K562 (cell line): ENCODE measurements at regions not wholly inside any gene's neighbourhood (a gene's known extent, or its start where the extent isn't known, plus 50 kb on each side); places are given as distances from the start of the nearest gene placed in this dataset.
A peak's percentile ranks its signal among the peaks of the same experiment; 100 is the strongest.

Source experiments
- ATAC-seq: fragments of 200-7000 bp; cut with Tn5 transposase; 3 replicates; pipeline ENCODE4 v1.9.1; 2020; ENCODE audit warnings: moderate library complexity
- BruUV-seq: library from RNA; stranded (reverse); fragments of 400-500 nt; replicated peaks from 2 replicates; lab custom pipeline; 2021; lab: Mats Ljungman, UMichigan
- CTCF ChIA-PET: fragments of 300-600 bp; formaldehyde crosslinking; extraction: SDS; loops from one replicate; lab custom pipeline; 2021; ENCODE audit warnings: low intra/inter-chr PET ratio; lab: Yijun Ruan, JAX
- POLR2A ChIA-PET: fragments of 300-600, 350-650 bp; sonication (Branson Sonifier 250); formaldehyde crosslinking; extraction: SDS; loops from one replicate; lab custom pipeline; 2021; ENCODE audit warnings: antibody characterized with exemption, inconsistent platforms; lab: Yijun Ruan, JAX
- DNase-seq, 4 experiments: peaks; one replicate each; pipeline versions ENCODE4 v3.0.0 to v3.0.0-alpha.2; 2011 to 2018; ENCODE audit warnings: low spot score in 3 of 4, mixed read lengths in 3 of 4; ENCODE audit errors: extremely low read depth in 1 of 4
- FAIRE-seq: peaks from 2 replicates; lab custom pipeline; 2011; peaks lifted over from hg19 to GRCh38; lab: Jason Lieb, UNC
- H2AFZ ChIP-seq: 2 replicates; pipeline ENCODE4 v1.6.0; 2011; ENCODE audit warnings: low read depth, low read length, control low read depth, inconsistent platforms
- H3K27ac ChIP-seq: fragments of 200-600 bp; 3 replicates; pipeline ENCODE4 v1.8.0; 2011; ENCODE audit warnings: low read depth, mild to moderate bottlenecking, control low read depth, inconsistent platforms, low read length, moderate library complexity, mixed read lengths; ENCODE audit errors: extremely low read depth
- H3K27me3 ChIP-seq, 2 experiments: fragments of 300-600 bp in 1 of 2; 2 replicates in 1 of 2; 3 replicates in 1 of 2; pipeline versions ENCODE4 v1.6.0 to v1.8.0; 2011; ENCODE audit warnings: inconsistent platforms in 2 of 2, low read length in 2 of 2, mild to moderate bottlenecking in 1 of 2, mixed read lengths in 1 of 2, moderate library complexity in 1 of 2; ENCODE audit not compliant: control insufficient read depth in 2 of 2, insufficient read depth in 2 of 2
- H3K36me3 ChIP-seq: fragments of 300-600 bp; 3 replicates; pipeline ENCODE4 v1.8.0; 2011; ENCODE audit warnings: mild to moderate bottlenecking, low read length, inconsistent platforms; ENCODE audit not compliant: control insufficient read depth, insufficient read depth
- H3K4me1 ChIP-seq, 2 experiments: fragments of 200-600 bp in 1 of 2; replicated peaks in 1 of 2; 2 replicates in 1 of 2; 3 replicates in 1 of 2; pipeline versions ENCODE4 v1.5.1 to v1.8.0; 2011; ENCODE audit warnings: inconsistent platforms in 2 of 2, low read length in 2 of 2, mild to moderate bottlenecking in 1 of 2, mixed read lengths in 1 of 2, moderate library complexity in 1 of 2; ENCODE audit not compliant: control insufficient read depth in 2 of 2, insufficient read depth in 2 of 2
- H3K4me2 ChIP-seq: 2 replicates; pipeline ENCODE4 v1.6.1; 2011; ENCODE audit warnings: low read length, control low read depth, inconsistent platforms, mixed read lengths; ENCODE audit not compliant: insufficient read depth
- H3K4me3 ChIP-seq: fragments of 200-600 bp; sonication (generic), shearing (Covaris generic); 2 replicates; pipeline ENCODE4 v1.5.1; 2016; ENCODE audit warnings: control low read depth, inconsistent platforms
- H3K79me2 ChIP-seq: fragments of 200-600 bp; 3 replicates; pipeline ENCODE4 v1.8.0; 2011; ENCODE audit warnings: low read length, inconsistent platforms; ENCODE audit not compliant: control insufficient read depth, insufficient read depth
- H3K9ac ChIP-seq, 2 experiments: 2 replicates each; pipeline versions ENCODE4 v1.6.0 to v1.6.1; 2011; ENCODE audit warnings: low read depth in 2 of 2, low read length in 2 of 2, control low read depth in 1 of 2, inconsistent platforms in 1 of 2, mild to moderate bottlenecking in 1 of 2, mixed read lengths in 1 of 2; ENCODE audit not compliant: insufficient read depth in 1 of 2
- H3K9me1 ChIP-seq: one replicate; pipeline ENCODE4 v1.6.0; 2011; ENCODE audit warnings: inconsistent platforms, mild to moderate bottlenecking, low read length, moderate library complexity; ENCODE audit not compliant: control insufficient read depth, insufficient read depth
- H3K9me3 ChIP-seq: replicated peaks from 2 replicates; pipeline ENCODE4 v1.5.1; 2011; ENCODE audit warnings: low read depth, low read length, inconsistent platforms; ENCODE audit not compliant: control insufficient read depth, insufficient read depth
- H4K20me1 ChIP-seq: replicated peaks from 2 replicates; pipeline ENCODE4 v1.6.1; 2011; ENCODE audit warnings: low read length, inconsistent platforms, mixed read lengths; ENCODE audit not compliant: control insufficient read depth, insufficient read depth
- CTCF ChIP-seq, 3 experiments: IDR thresholded peaks in 2 of 3; conservative IDR thresholded peaks in 1 of 3; 2 replicates each; pipeline ENCODE4 v1.5.1; 2011 to 2012; ENCODE audit warnings: low read length in 3 of 3, mild to moderate bottlenecking in 3 of 3, control low read depth in 2 of 3, improper control_type of control experiment in 1 of 3, inconsistent platforms in 1 of 3, low read depth in 1 of 3, mixed read lengths in 1 of 3, moderate library complexity in 1 of 3; ENCODE audit not compliant: insufficient read depth in 2 of 3
- DDX20 ChIP-seq: fragments of 450-650 bp; IDR thresholded peaks from 2 replicates; pipeline ENCODE4 v1.6.1; 2016; ENCODE audit warnings: missing genetic modification characterization, low read depth, mild to moderate bottlenecking, missing compliant biosample characterization, moderate library complexity
- MXI1 ChIP-seq: IDR thresholded peaks from 2 replicates; pipeline ENCODE4 v1.6.1; 2011; ENCODE audit warnings: low read depth, mild to moderate bottlenecking, improper control_type of control experiment, low read length
- RBM15 ChIP-seq: fragments of 200-400 bp; formaldehyde crosslinking; IDR thresholded peaks from 2 replicates; pipeline ENCODE4 v1.6.1; 2018; ENCODE audit warnings: mild to moderate bottlenecking, low read length, moderate library complexity; ENCODE audit not compliant: insufficient read depth
- SMAD4 ChIP-seq: fragments of 250-450 bp; sonication (Bioruptor Pico); conservative IDR thresholded peaks from 2 replicates; pipeline ENCODE4 v1.8.0; 2021; ENCODE audit warnings: inconsistent platforms, mild to moderate bottlenecking, moderate library complexity
- TBP ChIP-seq: optimal IDR thresholded peaks from 2 replicates; pipeline ENCODE3; 2011; ENCODE audit warnings: low read depth, low read length, improper control_type of control experiment
- WHSC1 ChIP-seq: IDR thresholded peaks from one replicate; pipeline ENCODE4 v1.6.1; 2012; ENCODE audit warnings: low read length, control low read depth, inconsistent platforms
- ZBED1 ChIP-seq: IDR thresholded peaks from 2 replicates; pipeline ENCODE4 v1.6.1; 2014
- ZBTB7A ChIP-seq: IDR thresholded peaks from 2 replicates; pipeline ENCODE4 v1.6.1; 2011; ENCODE audit warnings: low read depth, mild to moderate bottlenecking, low read length, moderate library complexity, borderline replicate concordance; ENCODE audit not compliant: control insufficient read depth
- ZEB2 ChIP-seq: fragments of 450-650 bp; IDR thresholded peaks from 2 replicates; pipeline ENCODE4 v1.6.1; 2016
- ZNF121 ChIP-seq: sonication (generic); formaldehyde crosslinking; conservative IDR thresholded peaks from 2 replicates; pipeline ENCODE4 v1.8.0; 2022; ENCODE audit warnings: missing genetic modification reagents
- ZNF512 ChIP-seq: IDR thresholded peaks from 2 replicates; pipeline ENCODE4 v1.6.1; 2016; ENCODE audit warnings: missing genetic modification characterization, missing compliant biosample characterization
- ZNF778 ChIP-seq: fragments of 450-650 bp; formaldehyde crosslinking; IDR thresholded peaks from 2 replicates; pipeline ENCODE4 v1.4.0; 2020; ENCODE audit warnings: mild to moderate bottlenecking, moderate library complexity
- WGBS: fragments of 100-300 bp; shearing (Covaris generic); methylation state at CpG from one replicate; pipeline ENCODE4 v1.1.6; 2016; ENCODE audit warnings: low coverage, mixed read lengths; ENCODE audit not compliant: insufficient coverage; ENCODE audit errors: missing lambda C conversion rate; 5-methylcytosine and 5-hydroxymethylcytosine counted together
- in situ Hi-C: fragments of 300-500 bp; cut with MboI; formaldehyde crosslinking; loops from 4 replicates; pipeline ENCODE4 v1.15.0; 2018; ENCODE audit warnings: inconsistent platforms, mixed read lengths
- intact Hi-C: fragments of 100-400 bp; cut with micrococcal nuclease; formaldehyde crosslinking; loops from 2 replicates; pipeline ENCODE4 v1.14.2; 2022

- no peak for FAIRE-seq
- intact Hi-C loops: no loop called here
Measured at GRCh38 chr2:240357641-240358012, 77.8 kb upstream of the GPC1 start.

GRCh38 chr2:240358080-240358479 lies 77.4 kb upstream of the GPC1 start:
- Histone ChIP-seq H3K79me2 (no peaks in the 10 kb centered on the region), H3K27ac (no peak overlapping the region), H3K4me2 (no peak overlapping the region), H3K4me3 (no peak overlapping the region), H3K9me3 (no peaks in the 10 kb centered on the region), H3K4me1 (0 out of 5 replicates have a peak, but pooled peaks cover 0 to 3% of the 10 kb centered on the region in 2 experiments), H4K20me1 (no peaks in the 10 kb centered on the region), H3K36me3 (no peaks in the 10 kb centered on the region), H3K9ac (no peak overlapping the region), H2AFZ (no peak overlapping the region), H3K27me3 (peaks cover 0 to 48% of the 10 kb centered on the region in 2 experiments; a peak in 2 of 5 replicates), H3K9me1 (no peaks in the 10 kb centered on the region)
- no peak for ATAC-seq
- intact Hi-C loops: no loop called here
- CTCF ChIA-PET: no interaction called here
- DNase-seq: no peak
- WGBS: 0% methylated on average over 4 of the region's 7 CpGs
- FAIRE-seq: no peak
- POLR2A ChIA-PET: no interaction called here
- no TSS peak for BruUV-seq
- in situ Hi-C loops: no loop called here
- TF ChIP-seq ZBTB7A (no peak), ZNF121 (no peak), TBP (no peak), RBM15 (no peak), ZNF778 (CRISPR knock-in tag) (no peak), MXI1 (no peak), WHSC1 (no peak), ZBED1 (no peak), ZEB2 (no peak), SMAD4 (CRISPR knock-in tag) (no peak), CTCF (IDR thresholded peaks at IDR 0.05 in 2 of 3, conservative IDR thresholded peaks at IDR 0.05 in 1 of 3; ENCODE audit: insufficient read depth in 2 of 3, low read depth in 1 of 3, low read length in 3 of 3) (no peak)

More at GRCh38 chr2:240357641-240358012, 77.8 kb upstream of the GPC1 start:
- Histone ChIP-seq H3K9ac (no peak overlapping the region), H3K79me2 (no peaks in the 10 kb centered on the region), H3K27ac (no peak overlapping the region), H3K9me3 (no peaks in the 10 kb centered on the region), H3K9me1 (no peaks in the 10 kb centered on the region), H3K4me3 (no peak overlapping the region), H3K36me3 (no peaks in the 10 kb centered on the region), H3K4me1 (0 out of 5 replicates have a peak, but pooled peaks cover 0 to 3% of the 10 kb centered on the region in 2 experiments), H2AFZ (no peak overlapping the region), H3K27me3 (peaks cover 0 to 46% of the 10 kb centered on the region in 2 experiments; a peak in 2 of 5 replicates), H3K4me2 (no peak overlapping the region), H4K20me1 (no peaks in the 10 kb centered on the region)
- ChIA-PET POLR2A (no interaction called here), CTCF (no interaction called here)
- ATAC-seq (no peak), DNase-seq (no peak)
- in situ Hi-C loops: no loop called here
- TF ChIP-seq DDX20 (tag) (no peak), ZNF512 (tag) (peak; percentile 61; the same call in 1 of the 2 replicates)
- BruUV-seq: no TSS peak
- WGBS: 0% methylated on average over 1 of the region's 4 CpGs
